Panc1 (cell line): ENCODE measurements at regions not wholly inside any gene's neighbourhood (a gene's known extent, or its start where the extent isn't known, plus 50 kb on each side); places are given as distances from the start of the nearest gene placed in this dataset.

Experiments used
- ATAC-seq: fragments of 200-7000 bp; cut with Tn5 transposase; 2 replicates; pipeline ENCODE4 v1.9.1; 2020; ENCODE audit warnings: mild to moderate bottlenecking, moderate library complexity
- BruUV-seq: library from RNA; stranded (reverse); fragments of 400-500 nt; replicated peaks from 2 replicates; lab custom pipeline; 2021; lab: Mats Ljungman, UMichigan
- CTCF ChIA-PET: fragments of 300-600 bp; sonication (Branson Sonifier 250); formaldehyde crosslinking; loops from one replicate; lab custom pipeline; 2022; ENCODE audit warnings: antibody characterized with exemption; lab: Charles Lee
- POLR2A ChIA-PET: fragments of 300-600 bp; sonication (Branson Sonifier 250); formaldehyde crosslinking; loops from one replicate; lab custom pipeline; 2022; ENCODE audit warnings: antibody characterized with exemption; lab: Charles Lee
- DNase-seq: peaks from one replicate; pipeline ENCODE4 v3.0.0-alpha.2; 2010; ENCODE audit warnings: low read depth, low spot score
- H3K27ac ChIP-seq: 2 replicates; pipeline ENCODE4 v1.5.1; 2011; ENCODE audit warnings: mild to moderate bottlenecking, low read length, inconsistent platforms
- H3K27me3 ChIP-seq: fragments of 200-500 bp; sonication (Bioruptor generic); 2 replicates; pipeline ENCODE4 v1.6.0; 2014; ENCODE audit warnings: low read length, inconsistent platforms; ENCODE audit not compliant: control insufficient read depth, insufficient read depth
- H3K36me3 ChIP-seq: fragments of 200-500 bp; sonication (Bioruptor generic); 2 replicates; pipeline ENCODE4 v1.5.1; 2014; ENCODE audit warnings: inconsistent platforms, mild to moderate bottlenecking, low read length, moderate library complexity; ENCODE audit not compliant: control insufficient read depth, insufficient read depth
- H3K4me1 ChIP-seq: 2 replicates; pipeline ENCODE4 v1.5.1; 2011; ENCODE audit warnings: inconsistent platforms, mild to moderate bottlenecking, low read length, moderate library complexity; ENCODE audit not compliant: control insufficient read depth, insufficient read depth
- H3K4me3 ChIP-seq, 2 experiments: 2 replicates each; pipeline ENCODE4 v1.5.1; 2011 to 2012; ENCODE audit warnings: low read depth in 2 of 2, low read length in 2 of 2, mild to moderate bottlenecking in 2 of 2, inconsistent platforms in 1 of 2, moderate library complexity in 1 of 2
- H3K9me3 ChIP-seq: fragments of 200-500 bp; sonication (Bioruptor generic); 2 replicates; pipeline ENCODE4 v1.5.1; 2014; ENCODE audit warnings: low read depth, mild to moderate bottlenecking, inconsistent platforms, low read length, moderate library complexity; ENCODE audit not compliant: control insufficient read depth, insufficient read depth
- POLR2AphosphoS5 ChIP-seq: IDR thresholded peaks from 2 replicates; pipeline ENCODE4 v1.6.1; 2012; ENCODE audit warnings: mild to moderate bottlenecking, low read depth, low read length, moderate library complexity
- SIN3A ChIP-seq: IDR thresholded peaks from 2 replicates; pipeline ENCODE4 v1.6.1; 2012; ENCODE audit warnings: low read depth, mild to moderate bottlenecking, low read length, moderate library complexity, borderline replicate concordance; ENCODE audit not compliant: insufficient read depth
- TCF7L2 ChIP-seq: IDR thresholded peaks from 2 replicates; pipeline ENCODE4 v1.6.1; 2011; ENCODE audit warnings: mild to moderate bottlenecking, low read depth, low read length, inconsistent platforms
- in situ Hi-C: cut with HindIII; loops from 2 replicates; pipeline ENCODE4 v1.10.0; 2016; ENCODE audit warnings: low sequenced_read_pairs, low pct_unique_long_range_greater_than_20kb
- intact Hi-C: fragments of 100-400 bp; cut with micrococcal nuclease; formaldehyde crosslinking; loops from one replicate; pipeline ENCODE4 v1.10.0; 2022; ENCODE audit not compliant: unreplicated experiment
- TF ChIP-seq, protein P1 (sequence below): fragments of 450-650 bp; IDR thresholded peaks from 2 replicates; pipeline ENCODE4 v1.5.1; 2017; ENCODE audit warnings: mild to moderate bottlenecking
- TF ChIP-seq, protein P2 (sequence below), 2 experiments: IDR thresholded peaks; 2 replicates each; pipeline ENCODE4 v1.6.1; 2011 to 2012; ENCODE audit warnings: low read depth in 2 of 2, control low read depth in 1 of 2, low read length in 1 of 2, mild to moderate bottlenecking in 1 of 2, moderate library complexity in 1 of 2; ENCODE audit not compliant: insufficient read depth in 1 of 2

- DNase-seq (no peak), ATAC-seq (no peak)
- CTCF ChIA-PET, result no interaction called here
- intact Hi-C loops, result no loop called here
- Histone ChIP-seq H3K27me3 (no peaks in the 10 kb centered on the region), H3K27ac (no peak overlapping the region), H3K4me1 (no peaks in the 10 kb centered on the region), H3K9me3 (no peaks in the 10 kb centered on the region), H3K4me3 (no peak overlapping the region), H3K36me3 (no peaks in the 10 kb centered on the region)
- POLR2A ChIA-PET, result interaction anchor here (0.5 to 0.6 kb wide), 2 partner anchors 18 to 319 kb away, joined by 3 to 10 read pairs; no protein-coding TSS in a partner anchor
- BruUV-seq, result no TSS peak
- in situ Hi-C loops, result no loop called here
- TF ChIP-seq, protein P1, sequence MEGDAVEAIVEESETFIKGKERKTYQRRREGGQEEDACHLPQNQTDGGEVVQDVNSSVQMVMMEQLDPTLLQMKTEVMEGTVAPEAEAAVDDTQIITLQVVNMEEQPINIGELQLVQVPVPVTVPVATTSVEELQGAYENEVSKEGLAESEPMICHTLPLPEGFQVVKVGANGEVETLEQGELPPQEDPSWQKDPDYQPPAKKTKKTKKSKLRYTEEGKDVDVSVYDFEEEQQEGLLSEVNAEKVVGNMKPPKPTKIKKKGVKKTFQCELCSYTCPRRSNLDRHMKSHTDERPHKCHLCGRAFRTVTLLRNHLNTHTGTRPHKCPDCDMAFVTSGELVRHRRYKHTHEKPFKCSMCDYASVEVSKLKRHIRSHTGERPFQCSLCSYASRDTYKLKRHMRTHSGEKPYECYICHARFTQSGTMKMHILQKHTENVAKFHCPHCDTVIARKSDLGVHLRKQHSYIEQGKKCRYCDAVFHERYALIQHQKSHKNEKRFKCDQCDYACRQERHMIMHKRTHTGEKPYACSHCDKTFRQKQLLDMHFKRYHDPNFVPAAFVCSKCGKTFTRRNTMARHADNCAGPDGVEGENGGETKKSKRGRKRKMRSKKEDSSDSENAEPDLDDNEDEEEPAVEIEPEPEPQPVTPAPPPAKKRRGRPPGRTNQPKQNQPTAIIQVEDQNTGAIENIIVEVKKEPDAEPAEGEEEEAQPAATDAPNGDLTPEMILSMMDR, result no peak
- TF ChIP-seq SIN3A (no peak), TCF7L2 (no peak), POLR2AphosphoS5 (no peak)
- TF ChIP-seq, protein P2, sequence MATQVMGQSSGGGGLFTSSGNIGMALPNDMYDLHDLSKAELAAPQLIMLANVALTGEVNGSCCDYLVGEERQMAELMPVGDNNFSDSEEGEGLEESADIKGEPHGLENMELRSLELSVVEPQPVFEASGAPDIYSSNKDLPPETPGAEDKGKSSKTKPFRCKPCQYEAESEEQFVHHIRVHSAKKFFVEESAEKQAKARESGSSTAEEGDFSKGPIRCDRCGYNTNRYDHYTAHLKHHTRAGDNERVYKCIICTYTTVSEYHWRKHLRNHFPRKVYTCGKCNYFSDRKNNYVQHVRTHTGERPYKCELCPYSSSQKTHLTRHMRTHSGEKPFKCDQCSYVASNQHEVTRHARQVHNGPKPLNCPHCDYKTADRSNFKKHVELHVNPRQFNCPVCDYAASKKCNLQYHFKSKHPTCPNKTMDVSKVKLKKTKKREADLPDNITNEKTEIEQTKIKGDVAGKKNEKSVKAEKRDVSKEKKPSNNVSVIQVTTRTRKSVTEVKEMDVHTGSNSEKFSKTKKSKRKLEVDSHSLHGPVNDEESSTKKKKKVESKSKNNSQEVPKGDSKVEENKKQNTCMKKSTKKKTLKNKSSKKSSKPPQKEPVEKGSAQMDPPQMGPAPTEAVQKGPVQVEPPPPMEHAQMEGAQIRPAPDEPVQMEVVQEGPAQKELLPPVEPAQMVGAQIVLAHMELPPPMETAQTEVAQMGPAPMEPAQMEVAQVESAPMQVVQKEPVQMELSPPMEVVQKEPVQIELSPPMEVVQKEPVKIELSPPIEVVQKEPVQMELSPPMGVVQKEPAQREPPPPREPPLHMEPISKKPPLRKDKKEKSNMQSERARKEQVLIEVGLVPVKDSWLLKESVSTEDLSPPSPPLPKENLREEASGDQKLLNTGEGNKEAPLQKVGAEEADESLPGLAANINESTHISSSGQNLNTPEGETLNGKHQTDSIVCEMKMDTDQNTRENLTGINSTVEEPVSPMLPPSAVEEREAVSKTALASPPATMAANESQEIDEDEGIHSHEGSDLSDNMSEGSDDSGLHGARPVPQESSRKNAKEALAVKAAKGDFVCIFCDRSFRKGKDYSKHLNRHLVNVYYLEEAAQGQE (IDR thresholded peaks at IDR 0.05; ENCODE audit: insufficient read depth in 1 of 2, low read depth in 2 of 2, low read length in 1 of 2), result no peak
Measured at GRCh38 chr11:33417121-33417520, 159.9 kb downstream of the HIPK3 start.

DNA sequence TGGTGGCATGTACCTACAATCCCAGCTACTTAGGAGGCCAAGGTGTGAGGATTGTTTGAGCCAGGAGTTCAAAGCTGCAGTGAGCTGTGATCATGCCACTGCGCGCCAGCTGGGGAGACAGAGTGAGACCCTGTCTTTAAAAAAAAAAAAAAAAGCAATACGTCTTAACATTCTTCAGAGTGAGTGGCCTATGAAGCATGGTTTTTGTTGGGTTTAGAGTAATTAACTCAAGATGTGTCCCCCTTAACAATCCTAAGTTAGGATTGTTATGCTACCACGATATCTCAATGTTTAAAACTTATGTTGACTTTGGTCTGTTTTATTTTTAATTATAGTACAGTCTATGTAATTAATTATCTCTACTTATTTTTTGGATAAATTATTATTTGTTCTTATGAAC, 156.1 kb downstream of the HIPK3 start:
- Histone ChIP-seq H3K4me1 (no peaks in the 10 kb centered on the region), H3K4me3 (no peak overlapping the region), H3K36me3 (no peaks in the 10 kb centered on the region), H3K9me3 (no peaks in the 10 kb centered on the region), H3K27me3 (no peaks in the 10 kb centered on the region), H3K27ac (no peak overlapping the region)
- in situ Hi-C loops, result no loop called here
- TF ChIP-seq, protein P2 (IDR thresholded peaks at IDR 0.05; ENCODE audit: insufficient read depth in 1 of 2, low read depth in 2 of 2, low read length in 1 of 2), result no peak
- TF ChIP-seq SIN3A (no peak), TCF7L2 (no peak), POLR2AphosphoS5 (no peak)
- TF ChIP-seq, protein P1, result no peak
- CTCF ChIA-PET, result no interaction called here
- ATAC-seq (no peak), DNase-seq (no peak)
- intact Hi-C loops, result no loop called here
- POLR2A ChIA-PET, result no interaction called here
- no TSS peak for BruUV-seq
